Fibroblast of mammary gland (primary cell): ENCODE measurements at regions not wholly inside any gene's neighbourhood (a gene's known extent, or its start where the extent isn't known, plus 50 kb on each side); places are given as distances from the start of the nearest gene placed in this dataset.

Experiments
- DNase-seq: peaks from one replicate; pipeline ENCODE4 v3.0.0-alpha.2; 2010; ENCODE audit warnings: low read depth
- H3K4me3 ChIP-seq: 2 replicates; pipeline ENCODE4 v1.5.1; 2011; ENCODE audit warnings: low read depth, mild to moderate bottlenecking, low read length, moderate library complexity; ENCODE audit not compliant: control insufficient read depth
- TF ChIP-seq, protein P1 (sequence below): conservative IDR thresholded peaks from 2 replicates; pipeline ENCODE4 v1.5.1; 2011; ENCODE audit warnings: low read depth, low read length, inconsistent platforms; ENCODE audit not compliant: control insufficient read depth, insufficient read depth

DNA sequence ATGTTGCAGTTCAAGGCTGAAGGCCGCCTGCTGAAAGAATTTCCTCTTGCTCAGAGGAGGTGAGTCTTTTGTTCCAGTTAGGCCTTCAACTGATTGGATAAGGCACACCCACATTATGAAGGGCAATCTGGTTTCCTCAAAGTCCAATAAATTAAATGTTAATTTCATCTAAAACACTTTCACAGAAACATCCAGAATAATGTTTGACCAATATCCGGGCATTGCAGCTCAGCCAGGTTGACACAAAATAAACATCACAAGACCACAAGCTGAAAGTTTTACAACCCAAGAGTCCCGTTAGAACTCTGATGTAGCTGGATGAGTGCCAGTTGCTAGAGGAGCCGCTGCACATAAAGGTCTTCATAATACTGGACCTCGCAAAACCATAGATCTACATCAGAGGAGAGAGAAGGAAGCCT lies 64.9 kb upstream of the EED start:
- H3K4me3 ChIP-seq, result no peak overlapping the region
- no peak for DNase-seq
- TF ChIP-seq, protein P1, sequence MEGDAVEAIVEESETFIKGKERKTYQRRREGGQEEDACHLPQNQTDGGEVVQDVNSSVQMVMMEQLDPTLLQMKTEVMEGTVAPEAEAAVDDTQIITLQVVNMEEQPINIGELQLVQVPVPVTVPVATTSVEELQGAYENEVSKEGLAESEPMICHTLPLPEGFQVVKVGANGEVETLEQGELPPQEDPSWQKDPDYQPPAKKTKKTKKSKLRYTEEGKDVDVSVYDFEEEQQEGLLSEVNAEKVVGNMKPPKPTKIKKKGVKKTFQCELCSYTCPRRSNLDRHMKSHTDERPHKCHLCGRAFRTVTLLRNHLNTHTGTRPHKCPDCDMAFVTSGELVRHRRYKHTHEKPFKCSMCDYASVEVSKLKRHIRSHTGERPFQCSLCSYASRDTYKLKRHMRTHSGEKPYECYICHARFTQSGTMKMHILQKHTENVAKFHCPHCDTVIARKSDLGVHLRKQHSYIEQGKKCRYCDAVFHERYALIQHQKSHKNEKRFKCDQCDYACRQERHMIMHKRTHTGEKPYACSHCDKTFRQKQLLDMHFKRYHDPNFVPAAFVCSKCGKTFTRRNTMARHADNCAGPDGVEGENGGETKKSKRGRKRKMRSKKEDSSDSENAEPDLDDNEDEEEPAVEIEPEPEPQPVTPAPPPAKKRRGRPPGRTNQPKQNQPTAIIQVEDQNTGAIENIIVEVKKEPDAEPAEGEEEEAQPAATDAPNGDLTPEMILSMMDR, result no peak

DNA sequence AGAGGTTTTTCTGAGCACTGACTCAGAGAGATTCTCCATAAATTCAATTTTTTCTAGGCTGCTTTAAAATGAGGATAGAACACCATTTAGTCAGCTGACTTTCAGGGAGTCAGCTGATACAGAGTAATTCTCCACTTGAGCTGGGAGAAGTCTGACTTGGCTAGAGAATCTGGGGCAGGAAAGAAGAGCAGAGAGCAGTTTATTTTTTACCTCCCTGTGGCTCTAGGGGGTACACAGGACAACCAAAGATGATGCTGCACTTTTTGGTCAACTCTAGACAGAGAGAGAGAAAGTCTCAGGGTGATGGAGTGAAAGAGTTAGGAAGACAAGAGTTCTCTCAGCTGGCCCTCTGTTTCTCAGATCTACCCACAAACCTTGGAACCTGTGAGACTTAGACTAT lies 67.3 kb upstream of the EED start:
- no peak for DNase-seq
- H3K4me3 ChIP-seq, result no peak overlapping the region
- TF ChIP-seq, protein P1, result no peak

DNA sequence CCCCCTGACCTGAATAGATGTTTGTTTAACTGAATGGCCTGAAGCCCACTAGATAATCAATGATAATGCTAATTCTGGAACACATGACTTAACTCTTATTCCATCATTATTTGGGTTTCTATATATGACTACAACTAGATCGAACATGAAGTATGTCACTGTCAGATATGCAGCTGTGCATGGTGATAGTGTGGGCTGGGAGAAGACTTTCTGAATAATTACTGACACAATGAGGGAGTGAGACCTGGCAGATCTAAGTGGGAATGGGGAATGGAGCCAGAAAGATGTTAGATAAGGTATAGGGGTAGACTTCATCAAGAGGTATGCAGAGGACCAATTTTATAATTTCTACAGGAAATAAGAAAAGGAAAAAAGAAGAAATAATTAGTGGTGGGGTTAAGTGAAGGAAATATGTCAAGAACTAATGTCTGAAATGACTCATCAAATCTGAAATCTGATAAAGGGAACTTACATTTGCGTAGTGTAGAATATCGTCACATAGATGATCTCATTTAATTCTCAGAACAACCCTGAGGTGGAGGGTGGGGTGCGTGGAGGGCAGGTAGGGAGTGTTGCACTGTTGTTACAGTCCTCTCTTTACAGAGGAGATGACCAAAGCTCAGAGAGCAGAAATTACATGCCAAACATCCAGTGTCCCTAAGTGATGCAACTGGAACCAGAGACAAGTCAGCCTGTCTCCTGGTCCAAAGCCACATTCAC lies 68.2 kb upstream of the EED start:
- TF ChIP-seq, protein P1, result no peak
- peak; percentile 47 for DNase-seq
- no peak overlapping the region for H3K4me3 ChIP-seq

DNA sequence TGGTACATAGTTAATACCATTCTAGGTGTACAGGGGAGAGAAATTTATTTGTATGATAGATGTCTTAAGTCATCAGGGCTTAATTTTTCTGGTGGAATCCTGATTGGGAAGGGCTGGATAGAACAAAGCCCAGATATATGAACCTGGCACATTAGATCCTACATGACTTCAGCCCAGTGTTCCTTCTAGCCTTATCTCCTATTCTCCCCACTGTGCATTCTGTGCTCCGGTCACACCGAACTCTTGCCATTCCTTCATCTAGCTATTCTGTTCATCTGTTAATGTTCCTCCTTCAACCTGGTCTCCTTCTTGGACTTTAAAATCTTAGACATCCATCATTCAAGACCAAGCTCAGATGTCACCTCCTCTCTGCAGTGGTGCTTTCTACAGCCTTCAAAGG lies 68.9 kb upstream of the EED start:
- TF ChIP-seq, protein P1, result no peak
- no peak for DNase-seq
- no peak overlapping the region for H3K4me3 ChIP-seq

DNA sequence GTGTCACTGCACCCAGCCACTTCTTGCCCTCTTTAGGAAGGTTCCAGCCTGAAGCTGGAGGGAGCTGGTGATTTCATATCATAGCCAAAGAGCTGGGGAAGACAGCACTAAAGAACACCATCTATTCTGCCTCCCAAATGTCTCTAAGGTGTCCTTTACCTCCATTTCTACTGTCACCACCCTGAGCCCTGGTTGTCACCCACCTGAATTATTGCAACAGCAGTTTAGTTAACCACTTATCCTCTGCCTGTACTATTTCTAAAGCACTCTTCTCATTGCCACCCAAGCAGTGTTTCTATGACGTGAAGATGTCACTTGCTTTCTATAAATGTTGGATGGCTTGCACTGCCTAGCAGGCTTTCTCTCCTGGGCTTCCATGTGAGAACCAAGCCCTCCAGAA lies 69.4 kb upstream of the EED start:
- DNase-seq, result no peak
- H3K4me3 ChIP-seq, result no peak overlapping the region
- TF ChIP-seq, protein P1, result no peak

DNA sequence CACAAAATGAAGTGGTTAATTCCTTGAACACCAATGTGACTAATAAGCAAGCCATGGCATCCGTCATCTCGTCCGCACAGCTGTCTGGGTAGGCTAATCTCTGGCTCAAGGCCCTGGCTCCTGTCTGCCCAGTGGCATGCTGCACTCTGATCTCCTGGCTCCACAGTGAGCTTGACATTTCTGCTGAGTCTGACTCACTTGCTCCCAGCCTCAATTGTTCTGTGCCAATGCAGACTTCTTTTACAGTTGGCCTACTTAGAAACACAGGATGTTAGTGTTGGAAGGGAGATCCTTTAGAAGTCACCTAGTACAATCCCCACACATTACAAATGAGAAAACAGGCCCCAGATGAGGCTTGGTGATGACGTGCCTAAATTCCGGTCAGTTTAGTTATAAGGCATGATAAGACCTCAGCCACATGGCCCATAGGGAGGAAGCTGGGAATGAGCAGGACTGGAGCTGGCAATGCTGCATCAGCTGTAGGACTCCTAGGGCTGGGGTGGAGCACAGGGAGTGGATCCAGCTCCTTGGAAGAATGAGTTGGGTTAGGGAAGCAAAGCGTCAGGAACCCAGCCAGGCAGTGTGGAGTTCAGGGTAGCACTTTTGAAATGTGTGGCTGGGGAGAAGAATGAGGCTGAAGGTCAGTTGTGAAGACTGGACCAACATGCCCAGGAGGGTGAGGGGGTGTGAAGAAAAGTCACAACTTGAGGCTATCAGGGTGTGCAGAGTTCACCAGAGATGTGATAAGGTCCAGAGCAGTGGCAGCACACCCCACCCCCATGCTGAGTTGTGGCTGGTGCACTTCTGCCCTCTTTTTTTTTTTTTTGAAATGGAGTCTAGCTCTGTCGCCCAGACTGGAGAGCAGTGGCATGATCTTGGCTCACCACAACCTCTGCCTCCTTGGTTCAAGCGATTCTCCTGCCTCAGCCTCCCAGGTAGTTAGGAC lies 70.2 kb upstream of the EED start:
- peak; percentile 100 for DNase-seq
- H3K4me3 ChIP-seq, result no peak overlapping the region
- TF ChIP-seq, protein P1, result no peak
